ENCODE measurements at regions not wholly inside any gene's neighbourhood (a gene's known extent, or its start where the extent isn't known, plus 50 kb on each side); places are given as distances from the start of the nearest gene placed in this dataset.
A peak's percentile ranks its signal among the peaks of the same experiment; 100 is the strongest.

GRCh38 chr11:104343578-104343977, 179.6 kb upstream of the PDGFD start:
- TF ChIP-seq, protein P1, sequence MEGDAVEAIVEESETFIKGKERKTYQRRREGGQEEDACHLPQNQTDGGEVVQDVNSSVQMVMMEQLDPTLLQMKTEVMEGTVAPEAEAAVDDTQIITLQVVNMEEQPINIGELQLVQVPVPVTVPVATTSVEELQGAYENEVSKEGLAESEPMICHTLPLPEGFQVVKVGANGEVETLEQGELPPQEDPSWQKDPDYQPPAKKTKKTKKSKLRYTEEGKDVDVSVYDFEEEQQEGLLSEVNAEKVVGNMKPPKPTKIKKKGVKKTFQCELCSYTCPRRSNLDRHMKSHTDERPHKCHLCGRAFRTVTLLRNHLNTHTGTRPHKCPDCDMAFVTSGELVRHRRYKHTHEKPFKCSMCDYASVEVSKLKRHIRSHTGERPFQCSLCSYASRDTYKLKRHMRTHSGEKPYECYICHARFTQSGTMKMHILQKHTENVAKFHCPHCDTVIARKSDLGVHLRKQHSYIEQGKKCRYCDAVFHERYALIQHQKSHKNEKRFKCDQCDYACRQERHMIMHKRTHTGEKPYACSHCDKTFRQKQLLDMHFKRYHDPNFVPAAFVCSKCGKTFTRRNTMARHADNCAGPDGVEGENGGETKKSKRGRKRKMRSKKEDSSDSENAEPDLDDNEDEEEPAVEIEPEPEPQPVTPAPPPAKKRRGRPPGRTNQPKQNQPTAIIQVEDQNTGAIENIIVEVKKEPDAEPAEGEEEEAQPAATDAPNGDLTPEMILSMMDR (conservative IDR thresholded peaks at IDR 0.05; ENCODE audit: low read depth, low read length): peak; percentile 23; the same call in 1 of the 2 replicates
- TF ChIP-seq BHLHE40 (IDR thresholded peaks at IDR 0.05; ENCODE audit: low read depth, low read length): no peak
- TF ChIP-seq POLR2A (IDR thresholded peaks at IDR 0.05; ENCODE audit: low read depth, low read length): no peak
- no peak for TF ChIP-seq RFX5 (IDR thresholded peaks at IDR 0.05; ENCODE audit: low read depth, low read length)
- no peak for TF ChIP-seq CEBPB (IDR thresholded peaks at IDR 0.05; ENCODE audit: low read depth, low read length)
- TF ChIP-seq USF2 (IDR thresholded peaks at IDR 0.05; ENCODE audit: low read depth, low read length): no peak
- no peak for TF ChIP-seq SMC3 (IDR thresholded peaks at IDR 0.05; ENCODE audit: low read depth, low read length)
- no peak for TF ChIP-seq CHD1 (IDR thresholded peaks at IDR 0.05; ENCODE audit: low read depth, low read length)
- TF ChIP-seq RCOR1 (IDR thresholded peaks at IDR 0.05; ENCODE audit: insufficient replicate concordance, low read length): no peak

Measured in IMR-90 (cell line).